ENCODE measurements at regions not wholly inside any gene's neighbourhood (a gene's known extent, or its start where the extent isn't known, plus 50 kb on each side); places are given as distances from the start of the nearest gene placed in this dataset.
A peak's percentile ranks its signal among the peaks of the same experiment; 100 is the strongest.
"Not testable (repeated sequence)": the region's sequence is repeated elsewhere in the genome, so short reads cannot be mapped to it uniquely, and the experiment has no call there.

- no peak for DNase-seq (ENCODE audit: low spot score)
Measured at GRCh38 chr4:141330616-141331015, 109.9 kb downstream of the ZNF330 start.

DNA sequence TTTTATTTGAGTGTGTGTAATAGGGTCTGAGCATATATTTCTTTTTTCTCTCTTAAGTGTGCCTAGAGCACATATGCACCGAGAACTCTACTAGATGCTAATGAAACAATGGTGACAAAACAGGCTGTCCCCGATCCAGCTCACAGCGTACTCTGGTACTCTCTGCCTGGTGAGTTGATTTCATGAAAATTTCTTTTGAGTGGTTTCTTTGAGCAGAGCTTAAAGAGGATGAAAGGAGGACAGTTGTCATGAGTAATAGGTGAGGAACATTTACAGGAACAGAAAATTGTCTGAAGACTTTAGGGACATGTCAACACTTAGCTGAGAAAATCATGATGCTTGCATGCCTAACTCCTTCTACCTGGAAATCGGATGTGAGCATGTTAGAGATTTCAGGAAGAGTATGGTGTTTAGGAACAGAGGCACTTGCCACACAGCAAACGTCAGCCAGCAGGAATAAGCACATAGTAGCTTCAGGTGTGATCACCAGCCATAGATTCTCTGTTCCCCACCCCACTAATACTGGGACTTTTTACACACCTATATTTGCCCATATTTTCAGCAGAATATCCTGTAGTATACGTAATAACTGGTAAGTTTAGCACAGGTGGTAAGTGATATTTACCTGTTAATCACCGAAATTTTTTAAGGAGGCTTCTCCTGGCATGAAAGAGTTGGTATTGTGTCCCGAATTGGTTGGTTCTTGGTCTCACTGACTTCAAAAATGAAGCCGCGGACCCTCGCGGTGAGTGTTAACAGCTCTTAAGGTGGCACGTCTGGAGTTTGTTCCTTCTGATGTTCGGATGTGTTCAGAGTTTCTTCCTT lies 111.1 kb downstream of the ZNF330 start:
- Histone ChIP-seq H4K20me1 (ENCODE audit: insufficient read depth, poor library complexity, severe bottlenecking) (no peaks in the 10 kb centered on the region), H3K4me2 (no peak overlapping the region), H2AFZ (no peak overlapping the region), H3K27me3 (no peaks in the 10 kb centered on the region), H3K4me3 (no peak overlapping the region), H3K9me3 (ENCODE audit: low read depth) (no peaks in the 10 kb centered on the region), H3K4me1 (ENCODE audit: insufficient read depth) (no peaks in the 10 kb centered on the region), H3K79me2 (no peaks in the 10 kb centered on the region), H3K9me2 (replicated peaks; ENCODE audit: insufficient read depth) (no peaks in the 10 kb centered on the region), H3K36me3 (replicated peaks; ENCODE audit: insufficient read depth, low read depth) (no peaks in the 10 kb centered on the region), H3K27ac (no peak overlapping the region)
- no peak for TF ChIP-seq CTCF (IDR thresholded peaks at IDR 0.05; ENCODE audit: poor library complexity)
- TF ChIP-seq EZH2 (IDR thresholded peaks at IDR 0.05; ENCODE audit: borderline replicate concordance): no peak
- no peak for TF ChIP-seq EZH2phosphoT487 (IDR thresholded peaks at IDR 0.05; ENCODE audit: low read depth, severe bottlenecking, unreplicated experiment)
- WGBS (ENCODE audit: low lambda C conversion rate, missing lambda C conversion rate): 91% methylated on average over 14 of the region's 14 CpGs
- DNase-seq (ENCODE audit: low spot score): no peak

More at GRCh38 chr4:141330616-141331015, 109.9 kb downstream of the ZNF330 start:
- no peaks in the 10 kb centered on the region for H4K20me1 ChIP-seq (ENCODE audit: insufficient read depth, poor library complexity, severe bottlenecking)
- H3K4me1 ChIP-seq (ENCODE audit: insufficient read depth): no peaks in the 10 kb centered on the region
- H3K27me3 ChIP-seq: no peaks in the 10 kb centered on the region
- H3K4me3 ChIP-seq: no peak overlapping the region
- H3K36me3 ChIP-seq (replicated peaks; ENCODE audit: insufficient read depth, low read depth): no peaks in the 10 kb centered on the region
- 64% methylated on average over 1 of the region's 1 CpG for WGBS (ENCODE audit: low lambda C conversion rate, missing lambda C conversion rate)
- no peaks in the 10 kb centered on the region for H3K9me2 ChIP-seq (replicated peaks; ENCODE audit: insufficient read depth)
- no peak overlapping the region for H3K4me2 ChIP-seq
- no peaks in the 10 kb centered on the region for H3K9me3 ChIP-seq (ENCODE audit: low read depth)
- no peaks in the 10 kb centered on the region for H3K79me2 ChIP-seq
- TF ChIP-seq EZH2phosphoT487 (IDR thresholded peaks at IDR 0.05; ENCODE audit: low read depth, severe bottlenecking, unreplicated experiment) (no peak), CTCF (IDR thresholded peaks at IDR 0.05; ENCODE audit: poor library complexity) (no peak), EZH2 (IDR thresholded peaks at IDR 0.05; ENCODE audit: borderline replicate concordance) (no peak)
- no peak overlapping the region for H3K27ac ChIP-seq
- no peak overlapping the region for H2AFZ ChIP-seq

DNA sequence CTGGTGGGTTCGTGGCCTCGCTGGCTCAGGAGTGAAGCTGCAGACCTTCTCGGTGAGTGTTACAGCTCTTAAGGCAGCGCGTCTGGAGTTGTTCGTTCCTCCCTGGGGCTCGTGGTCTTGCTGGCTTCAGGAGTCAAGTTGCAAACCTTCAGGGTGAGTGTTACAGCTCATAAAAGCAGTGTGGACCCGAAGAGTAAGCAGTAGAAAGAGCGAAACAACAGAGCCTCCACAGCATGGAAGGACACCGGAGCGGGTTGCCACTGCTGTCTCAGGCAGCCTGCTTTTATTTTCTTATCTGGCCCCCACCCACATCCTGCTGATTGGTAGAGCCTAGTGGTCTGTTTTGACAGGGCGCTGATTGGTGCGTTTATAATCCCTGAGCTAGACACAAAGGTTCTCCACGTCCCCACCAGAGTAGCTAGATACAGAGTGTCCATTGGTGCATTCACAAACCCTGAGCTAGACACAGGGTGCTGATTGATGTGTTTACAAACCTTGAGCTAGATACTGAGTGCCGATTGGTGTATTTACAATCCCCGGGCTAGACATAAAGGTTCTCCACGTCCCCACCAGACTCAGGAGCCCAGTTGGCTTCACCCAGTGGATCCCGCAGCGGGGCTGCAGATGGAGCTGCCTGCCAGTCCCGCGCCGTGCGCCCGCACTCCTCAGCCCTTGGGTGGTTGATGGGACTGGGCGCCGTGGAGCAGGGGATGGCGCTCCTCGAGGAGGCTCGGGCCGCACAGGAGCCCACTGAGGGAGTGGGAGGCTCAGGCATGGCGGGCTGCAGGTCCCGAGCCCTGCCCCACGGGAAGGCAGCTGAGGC lies 111.9 kb downstream of the ZNF330 start:
- not testable (repeated sequence) for H3K4me1 ChIP-seq (ENCODE audit: insufficient read depth); H3K36me3 ChIP-seq (replicated peaks; ENCODE audit: insufficient read depth, low read depth); H3K79me2 ChIP-seq; H3K4me3 ChIP-seq; H3K9me2 ChIP-seq (replicated peaks; ENCODE audit: insufficient read depth); DNase-seq (ENCODE audit: low spot score); H3K27me3 ChIP-seq; H3K9me3 ChIP-seq (ENCODE audit: low read depth); H2AFZ ChIP-seq; H4K20me1 ChIP-seq (ENCODE audit: insufficient read depth, poor library complexity, severe bottlenecking); H3K27ac ChIP-seq
- H3K4me2 ChIP-seq: peak overlapping the region; percentile 71
- WGBS (ENCODE audit: low lambda C conversion rate, missing lambda C conversion rate): 75% methylated on average over 28 of the region's 33 CpGs

GRCh38 chr4:141333456-141334230 lies 112.9 kb downstream of the ZNF330 start:
- not testable (repeated sequence) for DNase-seq (ENCODE audit: low spot score); H2AFZ ChIP-seq

More at GRCh38 chr4:141333456-141334230, 112.9 kb downstream of the ZNF330 start:
- not testable (repeated sequence) for H3K79me2 ChIP-seq; H3K4me1 ChIP-seq (ENCODE audit: insufficient read depth); H3K27ac ChIP-seq; H3K36me3 ChIP-seq (replicated peaks; ENCODE audit: insufficient read depth, low read depth); H3K4me3 ChIP-seq; H4K20me1 ChIP-seq (ENCODE audit: insufficient read depth, poor library complexity, severe bottlenecking); H3K9me3 ChIP-seq (ENCODE audit: low read depth); H3K9me2 ChIP-seq (replicated peaks; ENCODE audit: insufficient read depth); H3K27me3 ChIP-seq
- WGBS (ENCODE audit: low lambda C conversion rate, missing lambda C conversion rate): 41% methylated on average over 21 of the region's 24 CpGs
- peak overlapping the region; percentile 71 for H3K4me2 ChIP-seq
